ENCODE measurements at regions not wholly inside any gene's neighbourhood (a gene's known extent, or its start where the extent isn't known, plus 50 kb on each side); places are given as distances from the start of the nearest gene placed in this dataset.

- TF ChIP-seq EZH2phosphoT487 (IDR thresholded peaks at IDR 0.05) (no peak), CTCF (IDR thresholded peaks at IDR 0.05) (no peak)
Observed at GRCh38 chr1:230517786-230518185, 91.7 kb upstream of the PGBD5 start.

All from neural progenitor cell (in vitro differentiated cells).